Activated CD8-positive, alpha-beta memory T cell treated with anti-CD3 and anti-CD28 coated beads for 48 hours (primary cell): ENCODE measurements at regions not wholly inside any gene's neighbourhood (a gene's known extent, or its start where the extent isn't known, plus 50 kb on each side); places are given as distances from the start of the nearest gene placed in this dataset.
"Not testable (repeated sequence)": the region's sequence is repeated elsewhere in the genome, so short reads cannot be mapped to it uniquely, and the experiment has no call there.

Source experiments
- DNase-seq, 3 experiments: peaks; one replicate each; pipeline ENCODE4 v3.0.0-alpha.2; 2020; ENCODE audit warnings: low read depth in 2 of 3, low spot score in 2 of 3

DNA sequence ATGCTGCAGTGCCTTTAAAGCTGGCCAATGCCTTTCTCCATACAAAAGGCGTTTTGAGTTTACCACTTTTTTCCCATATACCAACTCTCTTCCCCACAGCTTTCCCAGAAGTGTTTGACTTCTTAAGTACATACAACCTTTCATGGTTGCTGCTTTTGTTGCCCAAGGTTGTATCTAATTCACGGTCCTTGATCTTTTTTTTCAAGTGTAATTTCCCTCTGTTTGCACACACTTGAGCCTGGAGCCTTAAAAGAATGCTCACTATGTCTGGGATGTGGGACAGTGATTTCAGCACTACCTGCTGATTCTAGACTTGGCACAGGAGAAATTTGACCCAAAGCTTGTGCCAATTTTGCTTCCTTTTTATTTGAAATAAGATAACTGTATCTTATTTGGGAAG lies 324.7 kb downstream of the ANAPC1 start:
- DNase-seq: not testable (repeated sequence)

DNA sequence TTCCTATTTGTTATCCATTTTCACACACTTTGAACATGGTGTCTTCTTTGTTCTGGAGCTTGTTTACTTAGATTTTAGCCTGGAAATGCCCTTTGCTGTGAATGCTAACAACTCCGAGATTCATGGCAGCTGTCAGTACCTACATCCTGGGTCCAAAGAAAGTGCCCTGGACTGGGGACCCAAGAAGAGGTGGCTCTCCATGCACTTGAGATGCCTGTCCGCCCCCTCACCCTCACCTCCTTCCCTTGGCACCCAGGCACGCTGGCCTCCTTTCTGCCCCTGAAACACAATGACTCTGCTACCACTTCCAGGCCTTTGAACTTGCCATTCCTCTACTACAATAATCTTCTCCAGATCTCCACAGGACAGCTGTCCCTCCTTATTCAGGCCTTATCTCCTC lies 324.2 kb downstream of the ANAPC1 start:
- not testable (repeated sequence) for DNase-seq

DNA sequence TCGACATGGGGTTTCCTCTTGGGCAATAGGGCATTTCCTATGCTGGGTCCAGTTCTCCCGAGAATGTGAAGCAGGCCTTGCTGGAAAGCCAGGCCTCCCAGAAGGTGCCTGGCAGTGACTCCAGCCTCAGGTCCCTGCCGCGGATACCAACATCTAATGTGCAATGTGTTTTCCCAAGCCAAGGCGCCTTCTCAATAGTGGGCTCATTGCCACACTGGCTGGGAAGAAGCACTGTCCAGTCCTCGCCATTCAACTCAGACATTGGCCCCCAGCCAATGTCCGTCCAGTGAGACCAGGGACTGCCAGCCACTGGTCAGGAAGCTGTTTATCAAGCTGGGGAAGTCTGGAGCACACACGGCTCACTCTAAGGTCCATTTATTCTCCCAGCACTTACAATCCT lies 317.9 kb downstream of the ANAPC1 start:
- not testable (repeated sequence) for DNase-seq

DNA sequence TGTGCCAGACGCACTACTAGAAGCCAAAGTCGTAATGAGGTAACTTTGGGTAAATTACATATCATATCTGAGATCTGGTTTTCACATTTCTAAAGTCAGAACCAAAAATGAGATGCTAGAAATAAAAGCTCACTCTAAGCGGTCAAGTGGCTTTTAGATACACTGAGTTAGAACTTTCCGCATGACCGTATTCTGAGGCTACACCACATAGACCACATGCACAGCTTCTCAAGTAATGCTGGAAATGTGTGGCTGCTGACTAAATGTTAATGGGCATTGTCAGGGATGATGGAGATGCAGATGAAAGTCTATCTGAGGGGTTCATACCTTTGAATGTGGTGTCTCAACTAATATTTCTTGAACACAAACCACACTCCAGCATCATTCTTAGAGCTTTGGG lies 316.8 kb downstream of the ANAPC1 start:
- DNase-seq: not testable (repeated sequence)

DNA sequence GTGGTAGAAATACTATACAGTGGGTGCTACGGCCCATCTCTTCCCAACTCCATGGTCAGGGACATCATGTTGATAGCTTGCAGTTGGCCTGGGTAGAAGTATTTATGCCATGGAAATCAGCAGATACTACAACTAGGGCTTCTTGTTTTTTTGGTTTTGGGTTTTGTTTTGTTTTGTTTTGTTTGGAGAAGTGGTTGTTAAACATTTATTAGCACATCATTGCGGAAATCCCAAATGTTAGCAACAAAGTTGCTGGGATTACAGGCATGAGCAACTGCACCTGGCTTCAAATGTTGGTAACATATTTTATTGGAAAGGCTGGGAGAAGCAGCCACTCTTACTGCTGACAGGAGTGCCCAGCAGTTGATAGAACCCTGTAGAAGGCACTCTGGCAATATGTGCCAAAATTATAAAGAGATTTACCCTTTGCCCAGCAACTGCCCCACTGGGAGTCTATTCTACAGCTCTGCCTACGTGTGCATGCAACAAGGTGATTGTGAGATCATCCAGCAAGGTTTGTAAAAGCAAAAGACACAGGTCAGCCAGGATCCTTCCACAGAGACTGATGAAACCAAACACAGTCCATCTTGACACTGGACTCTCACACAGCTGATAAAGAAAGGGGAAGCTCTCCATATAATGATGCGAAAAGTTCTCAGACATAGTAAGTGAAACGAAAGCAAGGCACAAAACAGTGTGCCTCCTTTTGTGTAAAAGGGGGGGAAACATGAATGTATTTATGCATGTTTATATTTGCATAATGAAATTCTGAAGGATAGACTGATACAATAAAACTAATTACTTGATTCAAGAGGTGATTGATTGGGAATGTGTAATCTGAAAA lies 314.4 kb downstream of the ANAPC1 start:
- DNase-seq: not testable (repeated sequence)

DNA sequence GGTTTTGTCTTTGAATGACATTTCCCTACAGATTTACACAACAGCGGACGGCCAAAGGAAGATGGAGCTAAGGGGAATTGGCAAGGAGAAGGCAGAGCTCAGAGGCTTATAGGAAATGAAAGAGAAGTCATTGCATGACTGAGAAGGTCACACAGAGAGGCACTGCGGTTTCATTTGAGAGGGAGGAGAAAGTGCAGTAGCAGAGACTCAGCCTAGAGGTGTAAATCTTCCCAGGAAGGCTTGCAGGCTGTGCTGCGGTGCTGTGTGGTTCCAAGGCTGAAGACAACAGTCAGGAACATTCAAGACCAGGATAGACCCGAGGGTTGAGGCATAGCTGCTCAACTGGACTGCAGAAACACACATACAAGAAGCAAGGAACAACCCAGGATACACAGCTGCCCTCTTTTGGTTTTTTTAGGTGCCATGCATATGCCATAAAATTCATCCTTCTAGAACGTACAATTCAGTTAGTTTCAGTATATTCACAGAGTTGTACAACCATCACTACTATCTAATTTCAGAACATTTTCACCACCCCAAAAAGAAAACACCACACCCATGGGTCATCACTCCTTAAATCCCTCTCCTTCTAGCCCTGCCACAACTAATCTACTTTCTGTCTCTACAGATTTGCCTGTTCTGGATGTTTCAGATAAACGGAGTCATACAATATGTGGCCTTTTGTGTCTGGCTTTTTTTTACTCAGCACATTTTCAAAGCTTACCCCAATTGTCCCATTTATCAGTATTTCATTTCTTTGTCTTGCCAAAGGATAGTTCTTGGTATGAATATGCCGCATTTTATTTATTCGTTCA lies 313.5 kb downstream of the ANAPC1 start:
- DNase-seq: not testable (repeated sequence)

DNA sequence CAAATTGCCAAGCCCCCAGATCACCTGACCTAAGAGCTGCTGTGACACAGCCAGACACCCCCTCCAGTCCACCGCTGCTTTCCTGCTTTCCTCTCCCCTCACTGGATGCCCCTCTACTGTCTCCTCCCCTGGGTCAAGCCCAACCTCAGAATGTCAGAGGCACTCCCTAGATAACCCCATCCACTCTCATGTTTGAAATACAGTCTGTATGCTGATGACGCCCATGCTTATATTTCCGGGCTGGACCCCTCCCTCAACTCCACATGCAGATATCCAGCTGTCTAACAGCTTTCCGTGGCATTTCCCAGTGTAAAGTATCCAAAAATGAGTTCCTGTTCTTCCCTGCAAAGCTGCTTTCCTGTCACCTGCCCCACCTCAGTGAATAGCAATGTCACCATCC lies 309.2 kb downstream of the ANAPC1 start:
- not testable (repeated sequence) for DNase-seq

DNA sequence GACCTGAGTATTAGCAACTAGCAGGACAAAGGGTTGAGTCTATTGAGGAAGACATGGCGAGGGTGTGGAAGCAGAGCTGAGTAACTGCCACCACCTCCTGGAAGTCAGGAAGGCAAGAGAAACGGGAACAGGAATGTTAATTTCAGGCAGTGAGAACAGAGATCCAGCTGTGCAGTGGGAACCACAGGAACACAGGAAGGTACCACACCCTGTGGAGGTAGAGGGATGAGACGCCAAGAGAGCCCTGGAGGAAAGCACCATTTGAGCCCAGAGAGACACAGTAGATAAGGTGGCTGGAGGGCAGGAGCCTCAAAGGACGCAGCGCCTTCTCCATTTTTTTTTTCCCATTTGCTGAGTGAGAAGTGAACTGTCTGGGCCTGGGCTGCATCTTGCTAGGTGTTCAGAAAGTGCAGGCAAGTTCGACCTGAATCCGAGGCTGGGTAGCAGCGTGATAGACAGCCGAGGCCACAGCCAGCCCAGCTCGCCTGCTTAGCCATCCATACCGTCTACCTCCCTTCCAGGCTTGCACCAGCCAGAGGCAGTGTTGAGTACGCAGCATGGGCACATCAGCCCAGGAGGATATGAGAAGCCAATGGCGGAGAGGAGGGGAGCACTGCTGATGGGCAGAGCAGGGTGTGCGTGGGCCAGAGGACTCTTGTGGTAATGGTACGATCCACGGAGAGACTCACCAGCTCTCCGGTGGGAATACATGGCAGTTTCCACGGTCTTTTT lies 306.7 kb downstream of the ANAPC1 start:
- not testable (repeated sequence) for DNase-seq

DNA sequence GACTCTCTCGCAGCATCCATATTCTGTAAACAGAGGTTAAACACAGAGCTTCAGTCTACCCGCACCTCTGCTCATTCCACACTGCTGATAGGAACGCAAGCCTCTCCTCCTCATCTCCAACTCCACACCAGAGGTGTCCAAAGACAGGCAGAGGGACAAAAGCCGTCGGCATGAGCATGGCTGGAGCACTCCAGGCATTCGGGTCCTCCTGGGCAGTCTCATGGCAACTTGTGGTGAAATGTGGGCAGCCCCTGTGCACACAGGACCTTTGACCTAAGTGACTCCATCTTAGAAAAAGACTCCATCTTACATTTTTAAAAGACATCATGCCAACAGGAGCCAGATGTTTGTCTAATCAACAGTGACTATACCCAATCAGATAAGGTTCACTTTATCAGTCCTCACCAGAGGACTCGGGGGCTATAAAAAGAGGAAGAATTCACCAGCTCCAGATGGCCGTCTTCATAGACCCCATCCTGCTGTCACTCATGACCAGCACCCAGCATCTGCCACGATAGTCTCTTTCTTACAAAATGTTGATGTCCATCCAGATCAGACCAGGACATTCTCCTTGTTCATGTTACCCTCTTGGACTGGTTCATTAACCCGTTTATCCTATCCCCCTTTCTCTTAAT lies 304.4 kb downstream of the ANAPC1 start:
- not testable (repeated sequence) for DNase-seq

DNA sequence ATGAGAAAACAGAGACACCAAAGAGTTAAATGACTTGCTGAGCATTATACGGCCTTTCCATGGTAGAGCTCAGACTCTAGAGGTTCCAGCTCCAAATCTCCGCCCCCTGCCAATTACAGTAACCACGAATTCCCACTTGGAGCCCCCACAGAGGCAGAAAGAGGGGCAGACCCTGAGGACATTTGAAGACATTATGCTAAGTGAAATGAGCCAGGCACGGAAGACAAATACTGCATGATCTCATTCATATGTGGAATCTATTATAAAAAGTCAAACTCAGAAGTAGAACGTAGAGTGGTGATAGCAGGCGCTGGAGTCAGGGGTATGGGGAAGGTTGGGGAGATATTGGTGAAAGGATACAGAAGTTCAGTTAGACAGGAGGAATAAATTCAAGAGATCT lies 303.4 kb downstream of the ANAPC1 start:
- not testable (repeated sequence) for DNase-seq

DNA sequence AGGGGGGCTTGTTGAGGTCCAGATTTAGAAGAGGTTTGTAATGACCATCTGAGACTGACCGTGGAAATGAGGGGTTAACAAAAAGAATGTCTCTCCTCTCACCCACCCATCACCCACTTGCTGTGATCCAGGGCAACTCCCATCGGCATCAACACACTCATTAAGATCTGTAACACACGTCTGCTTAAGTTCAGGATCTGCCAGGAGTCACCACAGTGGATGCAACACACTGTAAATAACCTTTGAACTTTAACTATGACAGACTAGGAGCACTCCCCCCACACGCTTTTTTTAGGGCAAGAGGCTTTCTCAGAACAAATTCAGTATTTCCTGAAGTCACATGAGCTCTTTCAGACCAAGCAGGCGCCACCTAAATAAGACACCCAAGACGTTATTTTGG lies 301.9 kb downstream of the ANAPC1 start:
- not testable (repeated sequence) for DNase-seq

DNA sequence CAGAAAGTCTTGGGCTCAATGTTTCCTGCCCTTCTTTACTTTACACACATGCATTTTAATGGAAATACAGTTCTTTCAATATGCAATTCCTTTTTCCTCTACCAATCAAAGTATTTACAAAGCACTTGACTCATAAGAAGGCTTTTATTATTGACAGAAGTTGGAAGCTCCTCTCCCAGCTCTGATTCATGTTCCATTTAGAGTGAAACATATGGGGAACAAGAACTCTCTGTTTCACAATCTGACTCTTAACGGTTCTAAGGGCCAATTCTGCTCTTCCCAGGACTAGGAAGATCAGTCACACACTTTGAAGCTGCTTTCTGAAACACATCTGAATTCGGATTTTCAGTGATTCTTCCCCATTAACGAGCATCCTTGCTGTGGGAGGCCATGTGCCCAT lies 300.5 kb downstream of the ANAPC1 start:
- DNase-seq: not testable (repeated sequence)

DNA sequence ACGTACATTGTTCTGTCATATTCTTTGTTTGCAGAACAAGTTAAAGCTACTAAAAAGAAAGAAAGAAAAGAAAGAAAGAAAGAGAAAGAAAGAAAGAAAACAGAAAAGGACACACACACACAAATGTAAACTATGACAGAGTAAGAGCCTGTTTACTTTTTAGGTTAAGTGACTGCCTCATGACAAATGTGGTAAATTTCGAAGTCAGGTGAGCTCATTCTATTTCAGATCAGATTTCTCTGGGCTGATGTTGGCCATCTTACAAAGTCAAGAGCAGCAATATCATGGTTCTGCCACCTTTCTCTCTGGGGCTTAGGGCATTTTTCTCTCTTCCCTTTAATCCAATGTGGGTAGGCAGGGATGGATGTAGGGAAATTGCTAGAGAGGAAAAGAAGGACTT lies 299.5 kb downstream of the ANAPC1 start:
- DNase-seq: not testable (repeated sequence)

DNA sequence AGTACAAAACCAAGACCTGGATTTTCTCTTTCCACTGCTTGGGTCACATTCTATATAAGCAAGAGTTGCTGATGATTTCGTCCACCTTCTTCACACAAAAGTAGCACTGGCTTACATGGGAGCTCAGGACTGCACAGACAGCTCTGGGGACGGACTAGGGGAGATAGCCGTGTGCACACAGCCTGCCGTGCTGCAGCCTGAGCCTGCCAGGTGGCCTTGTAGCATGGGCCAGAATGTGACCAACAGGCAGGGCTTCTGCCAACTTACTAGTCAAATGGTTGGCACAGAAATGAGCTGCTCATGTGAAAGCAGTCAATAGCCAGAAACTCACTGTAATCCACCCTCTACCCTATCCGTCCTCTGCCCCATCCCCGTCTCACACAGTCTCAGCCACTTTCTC lies 299.0 kb downstream of the ANAPC1 start:
- DNase-seq: not testable (repeated sequence)

DNA sequence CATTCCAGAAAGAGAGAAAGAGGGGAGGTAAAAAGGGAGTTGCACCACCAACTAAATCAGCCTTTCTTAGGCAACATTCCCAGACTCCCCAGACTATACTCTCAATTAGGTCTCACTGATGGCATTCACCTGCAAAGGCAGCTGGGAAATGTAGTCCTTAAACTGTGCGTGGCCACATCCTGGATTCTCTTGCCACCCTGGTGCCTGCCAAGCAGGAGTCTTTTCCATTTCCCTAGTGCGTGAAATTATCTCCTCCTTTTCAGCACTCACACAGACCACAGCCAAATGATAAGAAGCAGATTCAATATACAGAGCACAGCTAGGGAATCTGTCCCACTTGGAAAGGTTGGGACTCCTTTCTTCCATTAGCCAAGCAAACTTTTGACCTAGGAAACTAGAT lies 298.0 kb downstream of the ANAPC1 start:
- not testable (repeated sequence) for DNase-seq

DNA sequence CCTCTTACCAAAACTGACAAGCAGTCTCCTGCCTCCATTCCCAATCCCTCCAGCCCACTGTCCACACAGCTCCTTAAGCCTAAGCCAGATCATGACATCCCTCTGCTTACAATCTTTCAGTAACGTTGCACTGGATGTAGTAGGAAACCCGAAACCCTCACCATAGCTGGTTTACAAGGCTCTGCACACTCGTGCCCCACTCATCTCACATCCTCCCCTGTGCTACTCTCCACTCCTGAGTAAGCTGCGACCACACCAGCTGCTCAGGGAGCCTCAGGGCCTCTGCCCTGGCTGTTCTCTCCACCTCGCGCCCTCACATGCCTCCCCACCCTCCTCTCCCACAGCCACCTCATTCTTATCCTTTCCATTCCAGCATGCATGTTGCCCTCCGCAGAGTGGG lies 288.9 kb downstream of the ANAPC1 start:
- not testable (repeated sequence) for DNase-seq

DNA sequence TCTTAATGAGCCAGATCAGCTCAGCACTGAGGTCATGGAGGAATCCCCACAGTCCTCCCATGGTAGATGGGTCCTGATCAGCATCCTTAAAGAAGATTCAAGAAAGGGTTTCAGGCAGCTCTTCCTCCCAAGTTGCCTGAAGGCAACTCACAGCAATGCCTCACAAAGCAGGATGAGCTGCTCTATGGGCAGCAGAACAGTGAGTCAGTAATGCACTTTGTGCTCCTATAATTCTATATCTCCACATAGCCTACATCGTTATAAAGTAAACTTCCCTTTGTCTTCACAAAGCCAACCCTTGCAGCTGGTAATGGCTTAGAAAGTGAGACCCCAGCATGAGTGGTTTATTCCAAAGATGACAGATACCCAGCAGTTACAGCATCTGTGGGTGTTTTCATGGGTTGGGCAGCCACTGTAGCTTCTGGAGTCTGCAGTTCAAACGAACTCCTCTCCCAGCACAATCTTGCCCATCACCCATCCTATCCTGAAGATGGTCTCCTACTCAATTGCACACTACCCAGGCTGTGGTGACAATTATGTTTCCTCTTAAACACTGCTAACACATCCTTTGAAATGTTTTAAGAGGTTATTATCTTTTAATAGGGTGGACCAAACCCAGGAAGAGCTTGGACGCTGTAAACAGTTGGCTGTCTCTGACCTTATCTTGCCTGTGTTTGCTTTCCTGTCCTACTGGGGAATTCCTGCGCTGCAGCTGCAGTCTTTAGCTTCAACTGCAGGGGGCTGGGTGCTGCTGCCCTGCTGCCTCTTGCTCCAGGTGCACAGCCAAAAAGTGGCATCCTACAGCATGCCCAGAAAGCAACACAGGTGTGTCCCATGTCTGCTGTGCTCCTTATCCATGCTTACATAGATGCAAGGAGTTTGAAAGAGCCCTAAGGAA lies 286.9 kb downstream of the ANAPC1 start:
- not testable (repeated sequence) for DNase-seq

DNA sequence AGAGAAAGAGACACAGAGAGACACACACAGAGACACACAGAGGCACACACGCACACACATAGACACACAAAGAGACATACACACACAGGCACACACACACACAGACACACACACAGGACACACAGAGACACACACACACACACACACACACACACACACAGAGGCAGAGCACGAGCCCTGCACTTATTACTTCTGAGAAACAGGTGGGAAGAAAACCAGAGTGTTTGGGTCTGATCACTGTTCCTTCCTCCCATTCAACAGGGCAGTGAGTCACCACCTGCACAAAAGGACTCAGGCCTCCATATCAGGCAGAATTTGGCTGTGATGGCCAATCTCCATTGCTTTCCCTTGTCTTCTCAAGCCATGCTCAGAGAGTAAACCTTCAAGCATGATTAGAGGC lies 285.0 kb downstream of the ANAPC1 start:
- DNase-seq: not testable (repeated sequence)

DNA sequence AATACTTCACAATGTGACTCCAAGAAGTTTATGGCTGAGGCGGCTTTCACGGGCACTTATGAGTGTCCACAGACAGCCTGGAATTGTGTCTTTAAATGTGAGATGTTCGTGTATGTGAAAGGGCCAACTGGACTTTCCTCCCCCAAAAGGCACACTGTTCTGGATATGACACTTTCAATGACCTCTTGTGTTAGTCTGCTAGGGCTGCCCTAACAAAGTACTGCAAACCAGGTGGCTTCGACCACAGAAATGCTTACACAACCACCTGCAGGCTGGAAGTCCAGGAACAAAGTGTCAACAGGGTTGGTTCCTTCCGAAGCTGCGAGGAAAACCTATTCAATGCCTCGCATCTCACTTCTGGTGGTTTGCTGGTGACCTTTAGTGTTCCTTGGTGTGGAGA lies 281.7 kb downstream of the ANAPC1 start:
- DNase-seq: not testable (repeated sequence)

DNA sequence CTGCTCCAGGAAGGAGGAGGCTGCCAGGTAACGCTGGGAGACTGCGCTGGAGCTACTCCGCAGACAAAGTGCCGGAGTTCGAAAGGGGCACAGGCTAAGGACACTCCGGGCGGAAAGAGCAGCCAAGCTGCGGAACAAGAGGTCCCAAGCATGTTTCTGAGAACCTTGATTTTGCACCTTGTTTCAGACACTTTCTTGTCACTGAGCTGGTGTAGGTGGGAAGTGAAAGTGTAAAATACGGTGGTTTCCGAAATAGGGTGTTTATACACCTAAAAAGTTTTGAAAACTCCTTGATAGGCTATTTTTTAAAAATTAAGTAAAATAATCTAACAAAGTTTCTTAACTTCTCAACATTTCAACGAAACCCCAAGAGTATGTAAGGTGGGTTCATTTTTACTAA lies 278.2 kb downstream of the ANAPC1 start:
- DNase-seq: not testable (repeated sequence)
